Kidney tubule cell (primary cell): ENCODE measurements at regions not wholly inside any gene's neighbourhood (a gene's known extent, or its start where the extent isn't known, plus 50 kb on each side); places are given as distances from the start of the nearest gene placed in this dataset.

Experiments used
- DNase-seq: peaks from one replicate; pipeline ENCODE4 v3.0.0-alpha.2; 2018; ENCODE audit warnings: low spot score

GRCh38 chr2:156164091-156164720, 168.3 kb downstream of the NR4A2 start:
- DNase-seq: no peak

DNA sequence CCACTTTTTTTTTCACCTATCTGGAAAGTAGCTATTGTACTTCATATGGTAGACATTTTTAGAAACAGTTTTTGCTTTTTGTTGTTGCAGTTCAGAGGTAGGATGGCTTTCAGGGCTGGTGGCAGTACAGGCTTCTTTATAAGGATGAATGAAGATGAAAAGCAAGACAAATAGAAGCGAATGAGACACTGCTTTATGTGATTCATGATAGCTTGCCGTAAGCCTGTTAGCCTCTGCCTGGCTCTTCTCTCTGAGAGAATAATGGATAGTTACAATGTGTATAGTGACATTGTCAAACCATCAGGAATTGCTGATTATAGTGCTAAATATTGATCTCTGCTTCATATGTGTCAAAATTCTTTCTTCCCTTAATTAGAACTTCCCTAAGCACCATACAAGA, 173.7 kb downstream of the NR4A2 start:
- no peak for DNase-seq

DNA sequence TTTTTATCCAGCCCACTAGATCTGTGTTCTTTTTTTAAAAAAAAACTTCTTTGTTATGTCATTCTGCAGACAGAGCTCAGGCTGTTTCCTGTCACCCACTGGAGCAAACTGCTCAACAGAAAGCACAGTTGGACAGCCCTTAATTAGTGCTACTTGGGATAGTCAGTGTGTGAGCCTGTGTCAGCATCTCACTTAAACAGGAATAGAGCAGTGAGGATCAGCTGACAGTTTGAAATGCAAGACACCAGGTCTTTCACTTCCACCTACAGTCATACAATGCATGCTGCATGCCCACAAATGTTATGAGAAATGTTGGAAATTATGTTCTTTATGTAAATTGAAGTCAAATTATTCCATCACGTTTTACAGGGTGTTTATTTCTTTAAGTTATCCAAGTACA, 174.9 kb downstream of the NR4A2 start:
- DNase-seq: no peak

GRCh38 chr2:156156580-156156979, 175.9 kb downstream of the NR4A2 start:
- no peak for DNase-seq

DNA sequence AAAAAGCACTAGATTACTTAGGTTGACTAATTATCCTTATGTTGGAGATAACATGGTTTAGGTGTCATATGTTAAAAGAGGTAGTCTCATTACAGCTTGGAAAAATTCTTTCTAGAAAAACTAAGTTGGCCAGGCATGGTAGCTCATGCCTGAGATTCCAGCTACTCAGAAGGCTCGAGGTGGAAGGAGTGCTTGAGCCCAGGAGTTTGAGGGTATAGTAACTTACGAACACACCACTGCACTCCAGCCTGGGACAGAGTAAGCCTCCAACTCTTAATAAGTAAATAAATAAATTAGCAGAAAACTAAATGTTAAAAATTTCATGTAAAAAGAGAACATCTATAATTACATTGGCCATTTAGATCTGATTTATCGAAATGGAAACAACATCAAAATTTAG, 177.2 kb downstream of the NR4A2 start:
- no peak for DNase-seq

DNA sequence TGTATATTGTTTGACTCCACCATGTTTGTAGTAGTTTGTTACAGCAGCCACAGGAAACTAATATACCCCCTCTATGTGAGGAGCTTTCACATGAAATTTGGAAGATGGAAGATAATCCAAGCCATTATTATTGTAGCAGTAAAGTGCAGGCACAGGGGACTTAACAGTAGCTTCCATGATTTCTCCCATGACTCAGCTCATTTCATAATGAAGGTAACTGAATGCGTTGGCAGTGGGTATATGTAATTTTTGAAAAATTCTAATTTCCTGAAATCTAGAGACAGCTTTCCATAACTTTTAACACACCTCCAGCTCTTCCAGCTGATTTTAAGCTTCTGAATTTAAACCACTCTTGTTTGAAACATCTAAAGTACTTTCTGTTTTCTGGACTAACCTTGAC, 181.2 kb downstream of the NR4A2 start:
- no peak for DNase-seq

DNA sequence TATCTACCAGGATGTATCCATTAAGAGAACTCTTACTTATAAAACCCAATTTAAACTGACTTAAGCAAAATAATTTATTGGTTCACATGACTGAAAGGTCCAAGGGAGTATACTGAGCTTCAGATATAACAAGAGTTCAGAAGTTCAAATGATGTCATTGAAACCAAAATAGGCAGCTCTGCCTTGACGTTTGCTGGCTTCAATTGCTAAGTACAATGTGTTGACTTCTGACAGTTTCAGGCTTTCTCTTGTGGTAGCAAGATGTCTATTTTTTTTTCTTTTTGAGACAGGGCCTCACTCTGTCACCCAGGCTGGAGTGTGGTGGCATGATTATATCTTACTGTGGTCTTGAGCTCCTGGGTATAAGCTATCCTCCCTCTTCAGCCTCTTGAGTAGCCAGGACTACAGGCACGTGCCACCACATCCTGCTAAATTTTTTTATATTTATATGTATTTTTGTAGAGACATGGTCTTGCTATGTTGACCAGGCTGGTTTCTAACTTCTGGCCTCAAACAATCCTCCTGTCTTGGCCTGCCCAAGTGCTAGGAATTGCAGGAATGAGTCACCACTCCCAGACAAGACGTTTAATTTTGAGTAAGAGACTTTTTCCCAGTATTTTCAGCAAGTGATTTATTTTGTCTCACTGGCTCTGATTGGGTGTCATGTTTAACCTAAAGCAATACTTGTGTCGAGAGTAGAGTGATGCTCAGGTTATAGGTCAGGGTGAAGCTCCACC, 184.8 kb downstream of the NR4A2 start:
- DNase-seq: no peak

- DNase-seq: no peak
Measured at GRCh38 chr2:156145976-156146375, 186.5 kb downstream of the NR4A2 start.

DNA sequence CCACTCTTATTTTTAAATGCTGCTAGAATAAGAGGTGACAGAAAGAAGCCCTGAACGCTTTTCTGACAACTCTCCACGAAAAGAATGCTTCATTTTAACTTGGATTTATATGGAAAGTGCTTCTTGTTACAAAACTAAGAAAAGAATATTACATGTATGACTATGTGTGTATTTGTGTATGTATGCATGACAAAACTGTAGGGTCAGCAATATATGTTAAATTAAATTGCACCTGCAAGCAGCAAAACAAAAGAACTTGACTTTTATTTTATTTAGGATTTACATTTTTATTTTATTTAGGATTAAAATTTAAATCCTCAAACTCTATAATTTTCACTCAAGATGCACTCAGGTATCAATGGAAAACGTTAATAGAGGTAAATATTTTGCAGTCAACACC, 187.1 kb downstream of the NR4A2 start:
- DNase-seq: no peak

DNA sequence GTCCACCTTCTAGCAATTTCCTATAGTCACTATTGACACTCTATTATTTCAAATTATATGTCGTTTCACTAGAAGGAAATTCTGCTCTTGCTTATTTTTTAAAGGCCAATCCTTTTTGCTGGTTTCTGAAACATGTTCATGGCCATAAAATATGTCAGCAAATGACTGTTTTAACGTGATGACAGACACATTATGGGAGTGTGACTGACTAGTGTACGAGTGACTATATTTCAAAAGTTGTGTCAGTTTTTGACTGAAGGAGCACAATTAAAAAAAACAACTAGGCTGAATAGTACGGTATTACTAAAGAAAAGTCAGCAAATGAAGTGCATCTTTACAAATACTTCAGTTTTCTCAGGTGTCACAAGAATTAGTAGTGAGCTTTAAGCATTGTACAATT, 196.0 kb downstream of the NR4A2 start:
- no peak for DNase-seq

DNA sequence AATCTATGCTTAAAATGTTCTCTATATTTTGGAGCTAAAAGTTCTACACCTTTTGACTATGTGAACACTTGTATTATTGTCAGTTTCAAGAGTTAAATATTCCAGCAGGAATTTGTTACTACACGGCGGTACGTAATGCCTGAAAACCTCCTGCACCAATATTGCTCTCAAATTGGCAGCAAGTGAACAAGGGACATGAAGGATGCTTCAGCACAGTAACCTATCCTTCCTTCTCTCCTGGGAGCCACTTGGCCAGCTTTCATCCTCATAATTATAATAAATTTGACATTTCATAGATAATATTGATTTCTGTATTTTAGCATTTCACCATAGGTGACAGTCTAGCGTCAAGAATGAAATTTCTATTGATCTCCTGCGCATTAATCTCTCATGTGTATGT, 197.6 kb downstream of the NR4A2 start:
- no peak for DNase-seq

DNA sequence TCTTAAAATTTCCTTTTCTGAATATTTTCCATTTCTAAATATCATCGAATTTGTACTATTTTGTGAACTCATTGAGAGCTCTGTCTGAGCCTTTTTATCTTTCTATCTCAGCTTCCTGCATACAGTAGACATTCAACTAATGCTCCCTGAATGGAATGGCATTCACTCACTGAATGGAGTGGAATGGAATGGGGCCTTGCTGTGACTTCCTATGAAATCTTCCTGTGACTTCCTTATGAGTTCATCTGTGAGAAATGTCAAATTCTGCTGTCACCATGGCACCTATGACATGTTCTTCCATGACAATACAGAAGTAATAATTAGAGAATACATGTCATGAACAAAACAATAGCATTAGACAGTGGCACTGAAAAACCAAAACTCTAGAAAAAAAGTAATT, 199.6 kb downstream of the NR4A2 start:
- no peak for DNase-seq

- no peak for DNase-seq
Measured at GRCh38 chr2:156132130-156132529, 200.4 kb downstream of the NR4A2 start.

- DNase-seq: no peak
Measured at GRCh38 chr2:156129227-156129626, 203.3 kb downstream of the NR4A2 start.

DNA sequence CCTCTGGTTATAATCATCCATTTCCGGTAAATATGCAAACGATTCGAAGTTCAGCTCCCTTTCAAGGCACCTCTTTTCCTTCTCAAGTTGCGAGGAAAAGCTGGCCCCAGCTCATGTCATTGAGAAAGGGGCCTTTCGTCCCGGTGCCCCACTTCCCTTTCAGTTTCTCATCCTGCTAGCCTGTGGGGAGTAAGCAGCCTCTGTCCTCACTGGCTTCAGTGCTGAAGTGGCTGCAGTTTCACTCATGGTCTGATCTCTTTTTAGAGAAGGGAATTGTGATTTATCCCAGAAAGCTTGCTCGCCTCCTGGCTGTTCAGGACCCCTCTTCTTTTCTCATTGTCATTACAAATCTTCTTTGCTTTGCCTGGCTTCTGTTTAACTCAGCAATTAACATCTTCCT, 207.5 kb downstream of the NR4A2 start:
- DNase-seq: no peak

DNA sequence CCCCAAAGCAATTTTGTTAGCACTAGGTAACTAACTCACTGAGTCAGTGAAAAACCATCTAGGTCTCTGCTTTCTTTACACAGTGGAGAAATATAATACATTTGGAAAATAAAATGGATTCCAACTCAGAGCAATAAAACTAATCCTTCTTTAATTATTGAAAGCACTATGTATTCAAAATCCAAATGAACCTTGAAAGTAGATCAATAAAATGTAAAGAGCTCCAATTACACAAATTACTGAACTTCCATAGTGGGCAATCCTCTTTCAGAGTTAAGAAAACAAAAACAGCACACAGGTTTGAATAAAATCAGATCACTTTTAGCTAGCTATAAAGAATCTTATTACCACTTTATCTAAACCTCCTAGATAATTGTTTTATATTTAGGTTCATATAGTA, 208.1 kb downstream of the NR4A2 start:
- DNase-seq: no peak

- no peak for DNase-seq
Measured at GRCh38 chr2:156118753-156119416, 213.6 kb downstream of the NR4A2 start.

GRCh38 chr2:156116113-156116512, 216.4 kb downstream of the NR4A2 start:
- no peak for DNase-seq

GRCh38 chr2:156115338-156115737, 217.2 kb downstream of the NR4A2 start:
- peak; percentile 7 for DNase-seq

GRCh38 chr2:156112323-156112722, 220.2 kb downstream of the NR4A2 start:
- DNase-seq: no peak

- no peak for DNase-seq
Measured at GRCh38 chr2:156110890-156111289, 221.6 kb downstream of the NR4A2 start.

- DNase-seq: no peak
Measured at GRCh38 chr2:156099382-156099781, 233.1 kb downstream of the NR4A2 start.

DNA sequence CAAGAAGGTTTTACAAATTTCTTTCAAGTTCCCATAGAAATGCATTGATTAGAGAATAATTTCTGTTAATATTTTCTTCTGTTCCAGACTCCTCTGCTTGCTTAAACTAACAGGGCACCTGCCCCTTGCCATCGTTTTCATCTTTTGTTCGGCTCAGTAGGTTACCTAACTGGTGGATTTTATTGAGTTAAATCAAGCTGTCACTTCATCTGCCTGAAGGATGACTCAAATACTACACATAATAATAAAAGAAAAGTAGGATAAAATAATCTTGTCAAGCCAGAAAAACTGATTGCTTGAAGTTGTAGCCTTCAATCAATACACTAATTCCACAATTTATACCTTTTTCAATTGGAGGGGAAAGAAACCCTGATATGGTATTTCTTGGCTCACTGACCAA, 234.0 kb downstream of the NR4A2 start:
- no peak for DNase-seq

GRCh38 chr2:156088587-156088986, 243.9 kb downstream of the NR4A2 start:
- peak; percentile 7 for DNase-seq
